ENCODE measurements at regions not wholly inside any gene's neighbourhood (a gene's known extent, or its start where the extent isn't known, plus 50 kb on each side); places are given as distances from the start of the nearest gene placed in this dataset.

- TF ChIP-seq CTCF (IDR thresholded peaks at IDR 0.05; ENCODE audit: poor library complexity, severe bottlenecking) (no peak), POLR2AphosphoS5 (IDR thresholded peaks at IDR 0.05) (no peak)
Observed at GRCh38 chr6:79756496-79756895, 125.4 kb downstream of the SH3BGRL2 start.

Measured in neural cell (in vitro differentiated cells).